ENCODE measurements at regions not wholly inside any gene's neighbourhood (a gene's known extent, or its start where the extent isn't known, plus 50 kb on each side); places are given as distances from the start of the nearest gene placed in this dataset.

DNA sequence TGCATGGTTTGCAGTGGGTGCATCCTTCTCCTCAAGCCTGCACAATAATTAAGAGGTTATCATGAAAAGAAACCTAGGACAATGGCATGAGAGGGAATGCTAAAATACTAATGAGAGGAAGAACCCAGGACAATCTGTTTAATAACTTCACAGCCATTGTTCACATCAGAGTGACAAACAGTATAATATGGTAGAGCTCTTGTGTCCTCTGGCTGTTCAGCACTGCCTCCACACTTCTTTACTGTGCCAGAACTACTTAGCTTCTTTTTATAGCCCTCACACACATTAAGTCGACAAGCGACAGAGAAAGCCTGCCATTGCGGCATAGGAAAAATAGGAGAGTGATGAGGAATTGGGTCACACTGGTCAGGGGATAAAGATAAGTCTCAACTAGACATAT lies 65.0 kb upstream of the MEIS2 start:
- no peak for DNase-seq (ENCODE audit: low read depth)

DNA sequence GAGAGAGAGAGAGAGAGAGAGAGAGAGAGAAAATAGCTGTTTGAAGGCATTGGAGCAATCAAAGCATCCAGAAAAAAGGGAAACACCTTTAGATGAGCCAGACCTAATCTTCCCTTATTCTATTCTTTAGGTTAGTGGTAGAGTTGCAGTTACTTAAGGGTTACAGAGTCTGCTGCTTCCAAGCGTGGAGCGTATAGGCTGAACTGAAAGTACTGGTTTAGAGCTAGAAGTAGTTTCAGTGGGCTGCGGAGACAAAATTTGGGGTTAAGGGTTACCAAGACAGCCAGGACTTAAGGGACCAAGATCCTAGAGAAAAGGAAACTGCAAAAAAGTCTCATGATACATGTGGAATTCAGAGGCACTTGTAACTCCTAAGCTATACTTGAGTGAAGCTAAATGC lies 66.1 kb upstream of the MEIS2 start:
- no peak for DNase-seq (ENCODE audit: low read depth)

DNA sequence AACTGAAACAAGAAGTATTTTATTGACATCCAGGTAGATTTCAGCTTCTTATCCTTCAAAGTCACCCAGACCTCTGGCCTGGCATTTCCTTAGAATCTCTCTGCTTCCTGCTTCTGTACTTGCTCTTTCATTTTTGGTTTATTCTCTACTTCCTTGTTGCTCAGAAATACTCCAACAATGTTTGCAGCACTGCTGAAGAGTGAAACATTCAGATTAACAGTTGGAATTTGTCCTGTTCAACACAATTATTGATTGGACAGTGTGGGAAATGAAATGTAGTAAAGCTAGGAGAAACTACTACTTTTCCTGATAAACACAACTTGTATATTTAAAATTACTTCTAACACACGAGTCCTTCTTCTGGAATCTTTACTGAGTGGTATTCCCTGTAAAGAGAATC lies 81.0 kb upstream of the MEIS2 start:
- no peak for DNase-seq (ENCODE audit: low read depth)

DNA sequence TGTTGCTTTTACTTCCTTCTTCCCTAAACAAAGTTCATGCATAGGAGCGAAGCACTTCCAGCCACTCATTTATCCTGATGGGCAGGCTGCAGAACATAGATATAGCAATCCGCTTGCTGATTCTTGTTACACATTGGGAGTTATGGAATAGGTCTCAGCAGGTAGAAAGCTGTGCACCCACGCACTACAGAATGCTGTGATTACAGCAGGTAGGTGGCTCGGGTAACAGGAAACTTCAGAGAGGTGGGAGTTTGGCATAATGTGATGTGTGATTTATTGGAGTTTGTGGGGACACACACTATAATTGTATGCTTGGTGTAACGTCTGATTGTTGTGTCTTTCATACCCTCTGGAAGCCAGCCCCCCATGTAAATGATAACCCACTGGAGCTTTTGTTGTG lies 99.2 kb upstream of the MEIS2 start:
- no peak for DNase-seq (ENCODE audit: low read depth)

DNA sequence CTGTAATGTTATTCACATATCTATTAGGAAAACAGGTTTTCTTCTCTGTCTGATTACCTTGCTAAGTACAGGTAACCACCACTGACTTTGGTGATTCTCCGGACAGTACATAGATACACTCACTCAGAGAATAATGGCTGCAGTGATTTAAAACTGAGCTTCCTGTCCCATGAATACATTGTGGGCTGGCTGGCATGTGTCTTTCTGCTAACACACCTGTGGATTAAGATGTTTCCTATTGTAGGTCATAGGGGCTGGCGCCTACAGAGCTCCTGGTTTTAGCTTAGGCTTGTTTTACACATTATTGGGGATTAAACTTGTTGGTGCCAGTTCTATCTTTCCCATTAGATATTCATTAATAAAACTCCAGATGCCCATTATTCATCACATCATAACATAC lies 102.7 kb upstream of the MEIS2 start:
- no peak for DNase-seq (ENCODE audit: low read depth)

DNA sequence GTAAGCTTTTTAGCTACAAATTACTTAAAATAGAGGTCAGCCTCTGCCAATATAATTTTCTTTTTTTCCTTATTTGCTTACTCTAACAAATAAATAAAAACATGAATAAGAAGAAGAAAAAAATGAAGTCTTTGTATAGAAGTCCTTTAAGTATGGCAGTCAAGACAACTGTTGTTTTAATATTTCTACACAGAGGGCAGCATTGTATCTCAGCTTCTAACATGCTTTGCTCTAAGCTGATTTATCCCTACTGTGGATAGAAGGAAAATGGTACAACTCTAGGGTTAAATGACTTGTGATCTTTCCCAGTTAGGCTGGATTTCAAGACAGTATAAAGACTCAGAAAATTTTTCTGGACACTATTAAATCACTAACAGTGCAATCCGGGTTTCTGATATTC lies 104.3 kb upstream of the MEIS2 start:
- no peak for DNase-seq (ENCODE audit: low read depth)

DNA sequence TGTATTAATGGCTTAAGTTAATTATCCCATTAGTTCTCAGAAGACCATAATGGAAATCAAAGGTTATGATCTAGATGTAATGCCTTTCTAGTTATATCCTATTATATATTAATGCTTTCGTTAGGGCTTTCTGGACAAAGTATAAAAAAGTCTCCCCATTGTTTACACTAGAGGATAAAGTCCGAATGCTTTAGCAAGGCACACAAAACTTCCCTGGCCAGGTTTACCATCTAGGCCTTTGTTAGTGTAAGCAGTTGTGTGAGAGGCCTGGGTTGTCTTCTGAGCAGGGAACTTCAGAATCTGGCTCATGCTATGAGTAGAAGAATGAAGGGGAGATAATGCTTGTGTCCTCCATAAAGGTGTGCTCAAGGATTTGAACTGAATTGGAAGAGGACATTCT lies 106.3 kb upstream of the MEIS2 start:
- no peak for DNase-seq (ENCODE audit: low read depth)

DNA sequence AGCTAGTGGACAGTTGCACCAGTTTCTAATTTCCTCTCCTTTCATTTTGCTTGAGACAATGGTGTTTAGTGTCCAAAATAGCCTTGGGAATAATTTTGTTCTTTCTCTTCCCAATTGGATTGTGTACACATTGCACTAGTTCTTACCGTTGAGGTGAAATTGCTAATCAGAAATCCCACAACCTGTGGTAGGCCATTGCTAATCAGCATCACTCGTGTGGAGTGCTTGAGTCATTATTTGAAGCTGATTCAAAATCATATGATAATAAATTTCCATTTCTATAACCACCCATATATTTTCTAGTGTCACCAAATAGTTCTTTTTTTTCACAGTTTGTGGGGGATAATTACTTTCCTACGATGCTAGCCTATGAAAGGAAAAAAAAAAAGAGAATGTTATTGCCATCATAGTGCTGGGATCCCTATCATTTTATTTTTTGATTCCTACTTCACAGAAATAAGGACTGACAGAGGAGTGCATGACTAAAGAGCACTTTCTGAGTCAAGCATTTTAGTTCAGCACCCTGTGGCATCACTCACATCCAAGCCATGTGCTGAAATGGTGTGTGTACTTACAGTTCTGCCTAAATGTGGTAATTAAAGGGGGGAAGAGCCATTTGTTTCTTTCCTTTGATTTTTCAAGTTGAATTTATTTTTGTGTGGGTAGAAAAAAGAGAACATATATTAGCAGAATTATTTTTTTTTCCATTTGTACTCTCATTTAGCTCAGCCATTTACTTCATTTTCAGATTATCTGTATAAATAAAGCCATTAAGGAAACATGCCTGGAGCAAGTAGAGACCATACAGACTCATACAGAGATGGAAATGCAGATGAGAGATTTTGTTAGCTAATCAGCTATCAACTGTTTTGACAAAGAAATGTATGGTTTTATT lies 108.0 kb upstream of the MEIS2 start:
- no peak for DNase-seq (ENCODE audit: low read depth)

DNA sequence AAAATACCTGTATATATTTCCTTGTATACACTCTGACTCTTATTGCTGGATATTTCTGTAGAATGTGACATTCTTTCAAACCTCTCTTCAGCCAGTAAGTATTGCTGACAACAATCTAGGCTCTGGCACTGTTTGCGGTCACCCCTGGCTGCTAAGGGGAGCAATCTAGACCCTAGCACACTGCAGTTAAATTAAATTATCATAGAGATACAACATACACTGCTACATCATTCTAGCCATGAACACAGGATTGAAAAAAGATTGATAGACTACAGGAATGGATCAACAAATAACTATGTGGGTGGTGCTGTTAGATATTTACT lies 108.7 kb upstream of the MEIS2 start:
- no peak for DNase-seq (ENCODE audit: low read depth)

DNA sequence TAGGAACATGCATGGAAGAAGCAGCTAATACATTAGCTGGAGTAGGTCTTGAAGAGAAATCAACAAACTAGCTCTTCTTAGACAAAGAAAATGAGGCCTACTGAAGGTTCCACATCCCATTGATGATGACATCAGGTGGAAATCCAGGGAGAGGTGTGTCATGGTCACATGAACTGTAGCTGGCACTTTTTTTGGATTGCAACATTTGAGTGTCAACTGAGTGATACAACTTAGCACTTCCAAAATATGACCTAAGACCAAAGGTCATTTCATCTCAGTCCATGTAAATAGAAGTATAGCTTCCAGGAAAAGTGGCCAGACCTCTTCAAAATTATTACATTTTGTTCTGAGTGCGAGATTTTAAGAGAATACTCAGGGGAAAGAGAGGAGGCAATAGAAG lies 117.2 kb upstream of the MEIS2 start:
- no peak for DNase-seq (ENCODE audit: low read depth)

DNA sequence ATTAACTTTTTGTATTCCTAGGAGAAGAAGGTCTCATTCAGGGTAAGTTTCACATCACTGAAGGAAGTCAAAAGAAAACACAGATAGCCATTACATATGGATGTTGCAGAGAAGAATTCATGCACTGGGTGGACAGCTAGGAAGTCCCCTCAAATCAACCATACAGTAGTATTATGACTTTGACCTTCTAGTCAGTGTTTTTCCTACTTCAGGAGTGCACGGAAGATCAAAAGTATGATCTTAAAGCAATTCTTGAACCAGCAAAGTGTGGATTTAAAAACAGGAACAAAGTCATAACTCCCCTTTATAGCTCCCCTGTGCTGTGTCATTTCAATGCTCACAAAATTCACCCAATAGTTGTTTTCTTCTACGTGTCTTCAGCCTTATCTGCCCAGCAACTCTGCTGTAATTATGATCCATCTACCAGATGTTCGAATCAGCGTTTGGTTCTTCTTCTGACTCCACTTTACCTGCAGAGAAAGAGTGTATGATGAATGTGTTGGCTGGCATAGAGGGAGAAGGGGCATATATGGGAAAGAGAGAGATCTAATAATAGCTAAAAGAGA lies 118.1 kb upstream of the MEIS2 start:
- DNase-seq (ENCODE audit: low read depth), result no peak

DNA sequence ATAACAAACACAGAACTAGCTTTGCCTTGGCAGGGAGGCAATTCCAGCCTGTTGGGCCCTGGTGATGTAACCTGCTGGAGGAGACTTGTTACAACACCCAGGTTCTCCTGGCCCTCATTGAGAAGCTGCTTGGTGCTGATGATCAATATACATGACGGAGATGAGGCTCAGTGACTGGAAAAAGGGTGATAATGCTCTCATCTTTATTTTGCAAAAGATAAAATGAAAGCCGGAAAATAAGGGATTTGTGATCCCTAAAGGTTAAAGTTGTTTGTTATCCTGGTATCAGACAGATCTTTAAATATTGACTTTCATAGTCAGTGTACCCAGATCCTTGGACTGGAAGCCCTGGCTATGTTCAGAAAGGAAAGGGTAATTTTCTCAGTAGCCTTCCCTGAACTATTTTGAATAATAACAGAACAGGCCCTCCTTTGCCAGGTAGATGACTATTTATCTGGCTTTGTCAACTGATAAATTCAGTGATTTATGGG lies 118.9 kb upstream of the MEIS2 start:
- no peak for DNase-seq (ENCODE audit: low read depth)

DNA sequence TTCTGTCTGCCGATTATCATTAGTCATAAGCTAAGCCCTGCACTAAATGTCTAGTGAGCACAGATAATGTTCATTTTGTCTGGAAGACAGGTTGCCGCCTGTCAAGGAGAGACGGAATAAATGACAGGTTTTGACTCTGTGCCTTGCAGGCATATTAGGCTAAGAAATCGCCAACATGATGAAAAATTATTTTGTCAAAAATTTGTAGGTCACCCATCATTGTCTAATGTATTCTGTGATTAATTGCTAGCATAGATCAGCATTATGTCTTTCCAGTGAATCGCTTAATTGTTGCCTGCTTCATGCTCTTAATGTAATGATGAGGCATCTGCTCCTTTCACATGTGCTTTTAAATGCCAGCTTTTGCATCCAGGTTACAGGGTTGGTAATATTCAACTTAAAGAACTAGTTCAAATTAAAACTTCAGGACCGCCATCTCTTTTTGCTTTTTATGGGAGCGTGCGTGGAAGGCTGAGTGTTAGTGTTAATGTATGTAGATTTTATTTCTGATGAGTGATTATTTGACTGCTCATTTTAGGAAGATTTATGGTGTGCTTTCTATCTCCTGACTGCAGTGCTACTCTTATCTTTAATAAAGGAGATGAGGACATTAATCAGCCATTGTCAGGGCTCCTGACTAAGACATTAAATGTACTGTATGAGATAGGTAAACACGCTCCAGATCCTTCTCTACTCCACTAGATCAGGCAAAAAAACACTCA lies 120.8 kb upstream of the MEIS2 start:
- DNase-seq (ENCODE audit: low read depth), result no peak

DNA sequence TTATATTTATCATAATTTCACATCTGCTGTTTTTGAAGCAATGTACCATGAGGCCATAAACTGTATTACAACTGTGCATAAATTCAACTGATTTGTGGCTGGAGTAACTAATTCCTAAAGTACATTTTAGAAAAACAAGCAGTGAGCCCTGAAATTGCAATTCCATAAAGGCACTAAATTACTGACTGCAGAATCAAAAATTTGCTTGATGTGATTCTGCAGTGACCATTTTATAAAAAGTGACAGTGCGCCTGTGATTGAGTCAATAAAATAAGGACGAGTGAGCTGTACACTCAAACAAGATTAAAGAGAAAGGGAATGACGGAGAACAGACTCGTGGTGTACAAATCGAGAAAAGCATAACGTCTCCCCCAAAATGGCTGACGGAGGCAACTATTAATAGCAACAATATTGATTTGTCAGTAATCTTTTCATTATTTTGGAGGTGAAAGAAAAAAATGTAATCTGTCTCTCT lies 121.4 kb upstream of the MEIS2 start:
- DNase-seq (ENCODE audit: low read depth), result no peak

DNA sequence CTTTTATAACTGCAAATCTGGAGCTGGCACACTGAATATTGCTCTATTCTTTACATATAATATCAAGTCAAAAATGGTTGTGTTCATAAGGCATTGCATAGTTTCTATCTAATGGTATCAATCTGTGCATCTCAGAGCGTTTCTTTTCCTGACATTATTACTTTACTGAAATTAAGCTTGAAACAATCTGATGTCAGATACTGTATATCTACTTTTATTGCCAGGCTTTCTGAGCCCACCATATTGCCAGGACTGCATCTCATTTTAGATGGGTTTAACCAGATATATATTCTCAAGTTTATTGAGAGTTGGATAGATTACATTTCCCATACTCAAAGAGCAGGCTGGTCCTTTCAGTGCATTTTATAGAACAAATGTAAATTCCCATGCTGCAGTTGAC lies 122.7 kb upstream of the MEIS2 start:
- no peak for DNase-seq (ENCODE audit: low read depth)

DNA sequence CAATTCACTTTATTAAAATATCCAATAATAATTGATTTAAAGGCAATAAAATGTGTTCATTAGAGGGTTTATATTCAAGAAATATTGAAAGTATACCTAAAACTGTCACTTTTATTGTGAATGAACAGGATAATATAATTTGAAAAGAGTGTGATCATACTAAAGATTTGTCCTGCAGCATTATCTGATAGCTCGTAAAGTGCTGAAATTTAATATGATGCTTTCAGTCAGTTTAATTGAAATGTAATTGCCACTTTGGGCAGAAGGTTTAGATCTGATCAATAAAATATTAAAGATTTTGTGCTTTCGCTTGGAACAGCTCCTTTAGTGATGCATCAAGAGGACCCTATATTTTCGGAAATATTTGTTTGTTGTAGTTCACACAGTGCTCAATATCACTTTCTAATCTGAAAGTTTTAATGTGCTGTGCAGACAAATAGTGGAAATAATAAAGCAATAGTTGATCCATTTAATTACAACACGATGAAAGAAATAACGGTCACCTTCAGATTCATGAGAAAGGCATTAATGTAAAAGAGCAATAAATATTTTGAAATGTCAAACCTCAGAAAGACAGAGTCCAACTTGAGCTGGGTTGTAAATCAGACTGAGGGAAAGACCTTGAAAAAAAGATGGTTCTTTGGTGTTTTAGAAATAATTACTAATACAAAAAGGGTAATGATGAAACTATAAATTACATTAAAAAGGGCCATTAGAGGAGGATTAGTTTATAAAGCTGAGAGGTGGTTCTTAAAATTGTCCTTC lies 129.7 kb upstream of the MEIS2 start:
- no peak for DNase-seq (ENCODE audit: low read depth)

DNA sequence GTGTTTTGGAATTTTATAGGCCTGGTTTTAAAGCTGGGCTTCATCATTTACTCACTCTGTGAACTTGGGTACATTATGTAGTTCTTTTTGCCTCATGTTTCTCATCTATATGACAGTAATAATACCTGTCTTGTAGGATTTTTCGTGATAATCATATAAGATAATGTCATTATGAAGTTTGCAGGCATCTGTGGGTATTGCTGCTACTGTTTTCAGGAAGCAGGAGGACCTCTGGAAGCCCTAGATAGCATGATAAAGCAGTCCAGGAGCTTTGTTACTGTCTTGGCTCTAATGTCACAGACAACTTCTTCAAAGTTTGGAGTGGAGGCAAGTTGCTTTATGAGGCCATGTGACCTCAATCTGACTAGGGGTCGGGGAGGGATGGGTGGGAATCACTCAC lies 145.0 kb upstream of the MEIS2 start:
- no peak for DNase-seq (ENCODE audit: low read depth)

DNA sequence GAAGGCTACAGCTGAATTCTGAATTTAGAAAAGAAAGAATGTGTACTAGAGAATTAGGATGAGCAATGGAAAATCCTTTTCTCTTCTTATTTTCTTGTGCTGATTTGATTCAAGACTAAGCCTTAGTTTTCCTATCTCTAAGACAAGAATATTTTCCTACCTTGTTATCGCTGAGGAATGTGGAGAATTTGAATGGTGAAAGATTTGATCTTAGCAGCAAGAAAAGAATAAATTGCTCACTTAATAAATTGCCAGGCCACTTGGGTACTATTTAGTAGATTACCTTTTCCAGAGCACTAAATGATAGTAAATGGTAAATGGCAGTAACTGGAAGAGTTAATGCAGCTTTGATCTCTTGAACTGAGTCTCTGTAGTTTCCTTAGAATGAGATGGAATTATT lies 145.7 kb upstream of the MEIS2 start:
- DNase-seq (ENCODE audit: low read depth), result no peak

DNA sequence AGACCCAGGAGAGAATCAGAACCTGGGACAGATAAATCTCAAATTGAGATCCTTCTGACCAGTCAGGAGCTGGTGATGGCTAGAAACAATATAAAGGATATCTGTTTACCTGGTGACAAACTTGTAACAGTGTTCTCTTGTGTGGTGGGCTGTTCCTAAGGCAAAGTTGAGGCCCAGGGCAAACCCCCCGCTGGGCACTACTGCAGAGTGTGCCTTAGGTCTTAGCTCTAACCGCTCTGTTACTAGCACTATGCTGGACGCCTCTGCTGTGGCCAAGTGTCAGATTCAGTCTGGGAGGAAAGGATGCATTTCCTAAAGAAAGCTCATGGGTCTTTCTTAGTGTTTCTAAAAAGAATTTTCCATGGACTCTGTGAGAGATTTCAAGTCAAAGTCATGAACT lies 146.5 kb upstream of the MEIS2 start:
- DNase-seq (ENCODE audit: low read depth), result no peak

DNA sequence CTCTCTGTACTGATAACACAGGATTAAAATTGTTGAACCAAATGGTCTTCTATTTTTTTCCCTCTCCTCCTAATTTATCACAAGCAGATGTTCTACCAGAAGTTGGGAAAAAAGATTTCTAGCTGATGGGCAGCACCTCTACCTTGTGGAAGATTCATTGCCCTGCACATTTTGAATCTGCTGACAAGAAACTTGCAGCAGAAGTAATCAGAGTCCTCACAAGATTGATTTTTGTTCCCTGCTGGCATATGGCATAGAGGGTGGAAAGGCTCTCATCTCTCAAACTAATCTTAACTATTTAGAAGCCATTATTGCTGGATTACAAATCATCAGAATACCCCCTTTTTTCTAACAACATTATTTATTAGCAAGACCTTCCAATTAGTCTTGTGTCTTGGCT lies 148.9 kb upstream of the MEIS2 start:
- no peak for DNase-seq (ENCODE audit: low read depth)

DNA sequence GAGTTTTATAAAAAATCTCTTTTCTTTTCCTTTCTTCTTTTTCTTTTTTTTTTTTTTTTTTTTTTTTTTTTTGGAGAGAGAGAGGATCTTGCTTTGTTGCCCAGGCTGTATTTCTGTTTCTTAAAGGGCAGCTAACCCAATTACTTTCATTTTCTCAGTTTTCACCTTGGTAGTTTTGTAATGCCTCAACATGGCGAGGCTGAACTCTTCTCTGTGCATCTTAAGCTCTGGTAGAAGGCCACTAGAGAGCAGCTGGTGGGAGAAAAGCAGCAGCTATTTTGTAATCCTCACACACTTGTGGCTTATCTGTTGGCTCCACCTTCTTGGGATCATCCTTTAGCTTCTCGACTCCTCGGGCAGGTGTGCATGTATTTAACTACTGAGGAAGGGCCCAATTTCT lies 152.2 kb upstream of the MEIS2 start:
- DNase-seq (ENCODE audit: low read depth), result no peak

DNA sequence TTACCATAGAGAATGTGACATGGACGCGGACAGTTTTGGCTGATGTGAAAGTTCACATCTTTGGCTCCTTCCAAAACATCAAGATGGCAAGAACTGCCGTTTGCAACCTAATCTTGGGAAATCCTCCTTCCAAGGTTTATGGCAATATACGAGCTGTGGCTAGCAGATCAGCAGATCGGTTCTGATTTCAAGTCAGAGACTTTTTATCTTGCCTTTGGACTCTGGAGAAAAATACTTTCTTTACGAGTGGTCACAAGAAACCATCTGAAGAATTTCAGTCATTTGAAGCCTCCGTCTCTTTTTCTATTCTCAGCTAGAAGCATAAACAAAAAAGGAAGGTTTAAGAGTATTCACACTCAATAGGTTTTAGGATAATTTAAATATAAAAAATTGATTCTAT lies 153.5 kb upstream of the MEIS2 start:
- no peak for DNase-seq (ENCODE audit: low read depth)
